Vagina (tissue), 2 donors: ENCODE measurements at regions not wholly inside any gene's neighbourhood (a gene's known extent, or its start where the extent isn't known, plus 50 kb on each side); places are given as distances from the start of the nearest gene placed in this dataset.

Experiments
- DNase-seq, 2 donors: peaks; one replicate each; pipeline ENCODE4 v3.0.0-alpha.2; 2017; ENCODE audit errors: extremely low spot score in 2 of 2
- H3K27ac ChIP-seq: fragments of 200-600 bp; sonication (generic); one replicate; pipeline ENCODE4 v1.5.1; 2019
- H3K27me3 ChIP-seq: fragments of 200-600 bp; sonication (generic); one replicate; pipeline ENCODE4 v1.5.1; 2019
- H3K36me3 ChIP-seq, 2 donors: fragments of 200-600 bp; sonication (generic); one replicate each; pipeline ENCODE4 v1.5.1; 2017 to 2019
- H3K4me1 ChIP-seq: fragments of 200-600 bp; sonication (generic); one replicate; pipeline ENCODE4 v1.5.1; 2019
- H3K4me3 ChIP-seq, 2 donors: fragments of 200-600 bp; sonication (generic); 1 replicate in 1 of 2; 2 replicates in 1 of 2; pipeline ENCODE4 v1.5.1; 2016 to 2019
- H3K9me3 ChIP-seq: fragments of 200-600 bp; sonication (generic); one replicate; pipeline ENCODE4 v1.5.1; 2019
- POLR2A ChIP-seq, 2 donors: fragments of 450-650 bp; IDR thresholded peaks; one replicate each; pipeline ENCODE4 v1.6.1; 2017; ENCODE audit warnings: antibody characterized with exemption in 2 of 2, mild to moderate bottlenecking in 2 of 2, moderate library complexity in 2 of 2
- POLR2AphosphoS5 ChIP-seq, 2 donors: sonication (generic); formaldehyde crosslinking; IDR thresholded peaks; one replicate each; pipeline ENCODE4 v1.9.0; 2017; ENCODE audit warnings: antibody characterized with exemption in 2 of 2, mild to moderate bottlenecking in 2 of 2, low read depth in 1 of 2; ENCODE audit not compliant: insufficient read depth in 1 of 2
- intact Hi-C: fragments of 100-400 bp; cut with DNase I; formaldehyde crosslinking; loops from one replicate; pipeline ENCODE4 v1.15.1; 2023
- TF ChIP-seq, protein P1 (sequence below), 3 experiments: fragments of 450-650 bp in 2 of 3; fragments of 200-600 bp in 1 of 3; sonication (generic) in 1 of 3; IDR thresholded peaks; one replicate each; pipeline ENCODE4 v1.5.1; 2017 to 2019; ENCODE audit warnings: antibody characterized with exemption in 3 of 3, mild to moderate bottlenecking in 2 of 3, moderate library complexity in 2 of 3

DNA sequence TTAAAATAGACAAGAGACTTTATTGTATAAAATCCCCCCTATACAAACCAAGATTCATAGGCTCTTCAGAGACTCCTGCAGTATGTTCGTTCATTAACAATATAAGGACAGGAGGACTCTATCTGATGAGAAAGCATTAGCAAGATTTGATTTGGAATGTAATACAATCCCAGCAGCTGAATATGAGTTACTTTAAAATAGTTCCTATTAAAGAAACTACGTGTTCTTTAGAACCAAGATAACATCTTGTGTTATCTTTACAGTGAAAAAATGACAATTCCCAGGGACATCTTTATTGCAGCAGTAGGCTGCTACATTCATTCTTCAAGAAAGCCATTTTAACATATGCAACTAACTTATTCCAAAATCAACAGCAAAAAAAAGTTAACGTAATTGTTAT, 1360.1 kb upstream of the GJE1 start:
- no peak for TF ChIP-seq POLR2AphosphoS5 (IDR thresholded peaks at IDR 0.05; ENCODE audit: insufficient read depth in 1 of 2, low read depth in 1 of 2)
- TF ChIP-seq POLR2A (IDR thresholded peaks at IDR 0.05), result no peak
- TF ChIP-seq, protein P1, sequence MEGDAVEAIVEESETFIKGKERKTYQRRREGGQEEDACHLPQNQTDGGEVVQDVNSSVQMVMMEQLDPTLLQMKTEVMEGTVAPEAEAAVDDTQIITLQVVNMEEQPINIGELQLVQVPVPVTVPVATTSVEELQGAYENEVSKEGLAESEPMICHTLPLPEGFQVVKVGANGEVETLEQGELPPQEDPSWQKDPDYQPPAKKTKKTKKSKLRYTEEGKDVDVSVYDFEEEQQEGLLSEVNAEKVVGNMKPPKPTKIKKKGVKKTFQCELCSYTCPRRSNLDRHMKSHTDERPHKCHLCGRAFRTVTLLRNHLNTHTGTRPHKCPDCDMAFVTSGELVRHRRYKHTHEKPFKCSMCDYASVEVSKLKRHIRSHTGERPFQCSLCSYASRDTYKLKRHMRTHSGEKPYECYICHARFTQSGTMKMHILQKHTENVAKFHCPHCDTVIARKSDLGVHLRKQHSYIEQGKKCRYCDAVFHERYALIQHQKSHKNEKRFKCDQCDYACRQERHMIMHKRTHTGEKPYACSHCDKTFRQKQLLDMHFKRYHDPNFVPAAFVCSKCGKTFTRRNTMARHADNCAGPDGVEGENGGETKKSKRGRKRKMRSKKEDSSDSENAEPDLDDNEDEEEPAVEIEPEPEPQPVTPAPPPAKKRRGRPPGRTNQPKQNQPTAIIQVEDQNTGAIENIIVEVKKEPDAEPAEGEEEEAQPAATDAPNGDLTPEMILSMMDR (IDR thresholded peaks at IDR 0.05), result no peak
- intact Hi-C loops, result no loop called here
- peaks cover 12% of the 10 kb centered on the region for H3K4me1 ChIP-seq
- no peak overlapping the region for H3K27ac ChIP-seq
- no peaks in the 10 kb centered on the region for H3K36me3 ChIP-seq
- no peaks in the 10 kb centered on the region for H3K27me3 ChIP-seq
- no peak overlapping the region for H3K4me3 ChIP-seq
- H3K9me3 ChIP-seq, result no peaks in the 10 kb centered on the region
- no peak for DNase-seq

DNA sequence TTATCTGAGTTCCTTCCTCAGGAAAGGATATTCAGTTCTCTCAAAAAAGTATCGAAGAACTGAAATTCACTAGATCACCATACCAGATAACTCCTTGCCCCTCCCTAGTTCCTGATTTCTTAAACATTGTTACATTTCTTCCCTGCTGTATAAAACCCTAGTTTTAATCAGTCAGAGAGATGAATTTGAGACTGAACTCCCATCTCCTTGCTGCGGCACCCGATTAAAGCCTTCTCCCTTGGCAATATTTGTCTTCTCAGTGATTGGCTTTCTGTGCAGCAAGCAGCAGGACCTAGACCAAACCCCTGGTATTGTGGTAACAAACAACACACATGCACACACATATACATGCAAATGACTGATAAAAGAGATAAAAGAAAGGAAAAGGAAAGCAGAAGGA, 1364.6 kb upstream of the GJE1 start:
- H3K4me1 ChIP-seq, result peaks cover under 1% of the 10 kb centered on the region
- no peaks in the 10 kb centered on the region for H3K9me3 ChIP-seq
- TF ChIP-seq POLR2AphosphoS5 (IDR thresholded peaks at IDR 0.05; ENCODE audit: insufficient read depth in 1 of 2, low read depth in 1 of 2) (no peak), POLR2A (IDR thresholded peaks at IDR 0.05) (no peak)
- TF ChIP-seq, protein P1 (IDR thresholded peaks at IDR 0.05), result no peak
- no peaks in the 10 kb centered on the region for H3K36me3 ChIP-seq
- no peak overlapping the region for H3K4me3 ChIP-seq
- H3K27ac ChIP-seq, result no peak overlapping the region
- intact Hi-C loops, result no loop called here
- no peaks in the 10 kb centered on the region for H3K27me3 ChIP-seq
- no peak for DNase-seq

DNA sequence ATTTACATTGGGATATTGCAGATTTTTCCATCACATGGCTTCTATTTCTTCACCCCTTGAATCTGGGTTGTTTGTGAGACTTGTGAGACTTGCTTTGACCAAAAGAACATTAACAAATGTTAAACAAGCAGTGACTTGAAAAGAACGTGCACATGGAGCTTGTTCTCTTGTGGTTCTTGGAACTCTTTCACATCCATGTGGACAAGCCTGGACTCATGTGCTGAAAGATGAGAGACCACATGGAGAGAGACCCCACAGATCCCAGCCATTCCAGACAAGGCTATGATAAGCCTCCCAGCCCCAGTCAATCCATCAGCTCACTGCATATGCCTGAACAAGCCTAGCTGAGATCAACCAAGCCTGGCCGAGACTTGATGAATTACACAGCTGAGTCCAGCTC, 1365.7 kb upstream of the GJE1 start:
- intact Hi-C loops, result no loop called here

DNA sequence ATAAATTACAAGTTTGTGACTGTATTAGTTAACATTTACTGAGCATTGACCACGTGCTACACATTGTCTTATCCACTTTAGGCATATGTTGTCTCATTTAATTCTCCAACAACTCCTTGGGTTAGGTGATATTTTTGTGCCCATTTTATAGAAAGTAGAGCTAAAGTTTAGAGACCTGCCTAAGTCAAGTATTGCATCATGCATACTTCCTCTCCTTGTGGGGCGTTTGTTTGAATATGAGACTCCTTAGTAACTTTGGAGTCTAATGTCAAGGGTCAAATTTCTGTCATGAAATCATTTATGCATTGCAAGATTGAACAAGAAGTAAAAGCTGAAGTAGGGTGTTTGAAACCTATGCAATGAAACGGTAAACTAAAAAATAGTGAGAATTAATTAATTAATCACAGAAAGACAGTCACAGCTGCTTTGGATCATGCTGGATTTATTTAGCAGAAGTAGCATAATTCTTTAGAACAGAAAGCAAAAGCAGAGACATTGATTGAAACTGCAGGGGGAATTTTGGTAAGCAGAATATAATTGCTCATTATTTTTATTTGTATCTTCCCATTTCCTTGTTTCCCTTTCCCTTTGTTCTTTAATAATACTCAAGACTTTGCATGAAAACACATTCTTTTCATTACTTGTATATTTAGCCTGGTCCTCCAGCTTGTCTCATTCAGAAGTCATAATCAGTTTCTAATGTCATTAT, 1374.4 kb upstream of the GJE1 start:
- no peak overlapping the region for H3K4me3 ChIP-seq
- intact Hi-C loops, result no loop called here
- H3K27me3 ChIP-seq, result no peaks in the 10 kb centered on the region
- no peak for DNase-seq
- no peaks in the 10 kb centered on the region for H3K36me3 ChIP-seq
- no peaks in the 10 kb centered on the region for H3K4me1 ChIP-seq
- H3K27ac ChIP-seq, result no peak overlapping the region
- no peaks in the 10 kb centered on the region for H3K9me3 ChIP-seq
- TF ChIP-seq POLR2A (IDR thresholded peaks at IDR 0.05) (no peak), POLR2AphosphoS5 (IDR thresholded peaks at IDR 0.05; ENCODE audit: insufficient read depth in 1 of 2, low read depth in 1 of 2) (no peak)
- TF ChIP-seq, protein P1 (IDR thresholded peaks at IDR 0.05), result no peak

More for the DNA sequence above, 1365.7 kb upstream of the GJE1 start:
- TF ChIP-seq, protein P1 (IDR thresholded peaks at IDR 0.05), result no peak
- TF ChIP-seq POLR2AphosphoS5 (IDR thresholded peaks at IDR 0.05; ENCODE audit: insufficient read depth in 1 of 2, low read depth in 1 of 2) (no peak), POLR2A (IDR thresholded peaks at IDR 0.05) (no peak)
- H3K4me1 ChIP-seq, result no peaks in the 10 kb centered on the region
- H3K9me3 ChIP-seq, result no peaks in the 10 kb centered on the region
- no peak for DNase-seq
- H3K27ac ChIP-seq, result no peak overlapping the region
- H3K36me3 ChIP-seq, result no peaks in the 10 kb centered on the region
- no peaks in the 10 kb centered on the region for H3K27me3 ChIP-seq
- H3K4me3 ChIP-seq, result no peak overlapping the region

DNA sequence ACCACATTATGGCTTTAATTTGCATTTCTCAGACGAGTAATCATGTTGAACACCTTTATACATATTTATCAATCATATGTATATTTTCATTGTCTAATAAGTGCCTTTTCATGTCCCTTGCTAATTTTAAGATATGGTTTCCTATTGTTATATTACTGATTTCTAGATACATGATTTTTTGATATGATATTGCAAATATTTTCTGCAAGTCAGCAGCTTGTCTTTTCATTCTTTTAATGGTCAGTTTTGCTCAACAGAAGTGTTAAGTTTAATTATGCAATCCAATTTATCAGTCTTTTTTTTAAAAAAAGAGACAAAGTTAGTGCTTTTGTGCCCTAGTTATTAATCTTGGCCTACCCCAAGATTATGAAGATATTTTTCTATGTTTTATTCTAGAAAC, 1377.8 kb upstream of the CITED2 start:
- Histone ChIP-seq H3K9me3 (no peaks in the 10 kb centered on the region), H3K27ac (no peak overlapping the region), H3K27me3 (no peaks in the 10 kb centered on the region), H3K4me3 (no peak overlapping the region), H3K36me3 (no peaks in the 10 kb centered on the region), H3K4me1 (no peaks in the 10 kb centered on the region)
- no peak for DNase-seq
- intact Hi-C loops, result no loop called here
- no peak for TF ChIP-seq POLR2A (IDR thresholded peaks at IDR 0.05)
- TF ChIP-seq POLR2AphosphoS5 (IDR thresholded peaks at IDR 0.05; ENCODE audit: insufficient read depth in 1 of 2, low read depth in 1 of 2), result no peak
- TF ChIP-seq, protein P1 (IDR thresholded peaks at IDR 0.05), result no peak
